MM.1S (cell line): ENCODE measurements at regions not wholly inside any gene's neighbourhood (a gene's known extent, or its start where the extent isn't known, plus 50 kb on each side); places are given as distances from the start of the nearest gene placed in this dataset.
"Not testable (repeated sequence)": the region's sequence is repeated elsewhere in the genome, so short reads cannot be mapped to it uniquely, and the experiment has no call there.

Experiments
- DNase-seq: peaks from one replicate; pipeline ENCODE4 v3.0.0-alpha.2; 2015
- H2AFZ ChIP-seq: fragments of 300-600 bp; sonication (generic); 2 replicates; pipeline ENCODE4 v1.6.0; 2016; ENCODE audit warnings: antibody characterized with exemption, low read length
- H3F3A ChIP-seq: fragments of 300-600 bp; sonication (generic); 2 replicates; pipeline ENCODE4 v1.6.1; 2016; ENCODE audit warnings: mild to moderate bottlenecking, antibody characterized with exemption, low read length, moderate library complexity, mixed read lengths; ENCODE audit not compliant: insufficient read depth
- H3K27ac ChIP-seq: fragments of 300-600 bp; sonication (generic); 2 replicates; pipeline ENCODE4 v1.5.1; 2016; ENCODE audit warnings: mild to moderate bottlenecking, low read length
- H3K27me3 ChIP-seq: fragments of 300-600 bp; sonication (generic); replicated peaks from 2 replicates; pipeline ENCODE4 v1.6.0; 2016; ENCODE audit warnings: low read length; ENCODE audit not compliant: insufficient read depth
- H3K36me3 ChIP-seq: fragments of 300-600 bp; sonication (generic); replicated peaks from 2 replicates; pipeline ENCODE4 v1.6.1; 2016; ENCODE audit warnings: mild to moderate bottlenecking, low read length, mixed read lengths; ENCODE audit not compliant: insufficient read depth
- H3K4me1 ChIP-seq: fragments of 300-600 bp; sonication (generic); 2 replicates; pipeline ENCODE4 v1.6.1; 2016; ENCODE audit warnings: low read length, mixed read lengths
- H3K4me2 ChIP-seq: fragments of 300-600 bp; sonication (generic); 2 replicates; pipeline ENCODE4 v1.6.0; 2016; ENCODE audit warnings: low read depth, low read length
- H3K4me3 ChIP-seq: fragments of 300-600 bp; sonication (generic); 2 replicates; pipeline ENCODE4 v1.5.1; 2016; ENCODE audit warnings: low read length, mixed read lengths
- H3K79me2 ChIP-seq: fragments of 300-600 bp; sonication (generic); 2 replicates; pipeline ENCODE4 v1.6.1; 2016; ENCODE audit warnings: mixed run types, low read length, mixed read lengths
- H3K9ac ChIP-seq: fragments of 300-600 bp; sonication (generic); 2 replicates; pipeline ENCODE4 v1.6.1; 2016; ENCODE audit warnings: low read length, mixed read lengths
- H3K9me2 ChIP-seq: fragments of 300-600 bp; sonication (generic); replicated peaks from 2 replicates; pipeline ENCODE4 v1.6.1; 2016; ENCODE audit warnings: mild to moderate bottlenecking, low read length, mixed read lengths; ENCODE audit not compliant: insufficient read depth
- H3K9me3 ChIP-seq: fragments of 300-600 bp; sonication (generic); replicated peaks from 2 replicates; pipeline ENCODE4 v1.6.1; 2016; ENCODE audit warnings: mild to moderate bottlenecking, low read length, mixed read lengths; ENCODE audit not compliant: insufficient read depth
- H4K20me1 ChIP-seq: fragments of 300-600 bp; sonication (generic); 2 replicates; pipeline ENCODE4 v1.6.1; 2016; ENCODE audit warnings: mild to moderate bottlenecking, low read length, moderate library complexity, mixed read lengths; ENCODE audit not compliant: insufficient read depth
- CTCF ChIP-seq: fragments of 300-600 bp; sonication (generic); IDR thresholded peaks from 2 replicates; pipeline ENCODE4 v1.5.1; 2016; ENCODE audit warnings: antibody characterized with exemption, low read length, mixed read lengths
- EZH2 ChIP-seq: fragments of 300-600 bp; sonication (generic); optimal IDR thresholded peaks from 2 replicates; pipeline ENCODE3; 2017; ENCODE audit warnings: low read depth, mild to moderate bottlenecking, antibody characterized with exemption, low read length, mixed read lengths
- EZH2phosphoT487 ChIP-seq: fragments of 300-600 bp; sonication (generic); IDR thresholded peaks from 2 replicates; pipeline ENCODE4 v1.6.1; 2018; ENCODE audit warnings: antibody characterized with exemption, low read length

DNA sequence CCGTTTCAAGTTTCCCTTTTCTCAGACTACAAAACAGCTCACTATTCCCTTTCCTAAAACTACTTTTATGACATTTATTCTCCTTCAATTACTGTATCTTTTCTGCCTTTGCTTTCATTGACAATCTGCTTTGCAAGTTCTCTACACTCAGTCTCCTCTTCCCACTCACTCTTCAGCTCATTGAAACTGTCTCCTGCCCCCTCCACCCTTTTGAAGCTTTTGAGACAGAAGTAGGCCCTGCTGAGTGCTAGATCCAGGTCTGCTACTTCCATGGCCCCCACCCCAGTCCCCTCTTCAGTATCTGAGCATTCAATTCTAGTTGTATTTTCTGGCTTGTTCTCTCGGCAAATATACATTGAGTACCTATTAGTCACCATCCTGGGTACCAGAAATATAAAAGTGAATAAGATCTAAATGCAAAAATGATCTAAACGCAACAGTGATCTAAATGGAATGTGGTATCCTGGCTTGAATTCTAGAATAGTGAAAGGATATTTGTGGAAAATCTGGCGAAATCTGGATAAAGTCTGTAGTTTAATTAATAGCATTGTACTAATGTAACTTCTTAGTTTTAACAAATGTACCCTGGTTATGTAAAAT lies 58.4 kb downstream of the OR2K2 start:
- Histone ChIP-seq H3K9me3 (no peaks in the 10 kb centered on the region), H3F3A (no peaks in the 10 kb centered on the region), H3K27me3 (no peaks in the 10 kb centered on the region), H3K9me2 (no peaks in the 10 kb centered on the region), H4K20me1 (no peaks in the 10 kb centered on the region), H3K36me3 (no peaks in the 10 kb centered on the region), H3K4me1 (no peaks in the 10 kb centered on the region), H2AFZ (no peak overlapping the region), H3K27ac (no peak overlapping the region), H3K79me2 (no peaks in the 10 kb centered on the region), H3K4me2 (no peak overlapping the region), H3K9ac (no peak overlapping the region), H3K4me3 (no peak overlapping the region)
- DNase-seq, result no peak
- TF ChIP-seq CTCF, result no peak
- no peak for TF ChIP-seq EZH2
- no peak for TF ChIP-seq EZH2phosphoT487

GRCh38 chr9:111271047-111271446 lies 59.0 kb downstream of the OR2K2 start:
- Histone ChIP-seq H3K4me2 (no peak overlapping the region), H3K9me2 (no peaks in the 10 kb centered on the region), H3F3A (no peaks in the 10 kb centered on the region), H2AFZ (no peak overlapping the region), H3K36me3 (no peaks in the 10 kb centered on the region), H3K27ac (no peak overlapping the region), H3K9me3 (no peaks in the 10 kb centered on the region), H4K20me1 (no peaks in the 10 kb centered on the region), H3K9ac (no peak overlapping the region), H3K79me2 (no peaks in the 10 kb centered on the region), H3K4me3 (no peak overlapping the region), H3K4me1 (no peaks in the 10 kb centered on the region), H3K27me3 (no peaks in the 10 kb centered on the region)
- no peak for DNase-seq
- TF ChIP-seq EZH2phosphoT487 (no peak), CTCF (no peak), EZH2 (no peak)

DNA sequence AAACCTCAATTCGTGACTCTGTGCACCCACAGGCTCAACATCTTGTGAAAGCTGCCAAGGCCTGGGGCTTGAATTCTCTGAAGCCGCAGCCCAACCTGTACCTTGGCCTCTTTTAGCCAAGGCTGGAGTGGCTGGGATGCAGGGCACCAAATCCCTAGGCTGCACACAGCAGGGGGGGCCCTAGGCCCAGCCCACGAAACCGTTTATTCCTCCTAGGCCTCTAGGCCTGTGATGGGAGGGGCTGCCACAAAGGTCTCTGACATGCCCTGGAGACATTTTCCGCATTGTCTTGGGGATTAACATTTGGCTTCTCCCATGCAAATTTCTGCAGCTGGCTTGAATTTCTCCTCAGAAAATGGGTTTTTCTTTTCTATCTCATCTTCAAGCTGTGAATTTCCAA lies 64.0 kb downstream of the OR2K2 start:
- H3K79me2 ChIP-seq, H4K20me1 ChIP-seq, H3K4me2 ChIP-seq, H3K4me3 ChIP-seq, H3K27me3 ChIP-seq, H3F3A ChIP-seq, H3K9me3 ChIP-seq, H3K9ac ChIP-seq, DNase-seq, H3K36me3 ChIP-seq, H3K9me2 ChIP-seq, H2AFZ ChIP-seq, H3K4me1 ChIP-seq, H3K27ac ChIP-seq: not testable (repeated sequence)

- Histone ChIP-seq H3K4me3 (no peak overlapping the region), H3K27ac (no peak overlapping the region), H3K9me2 (no peaks in the 10 kb centered on the region), H3F3A (no peaks in the 10 kb centered on the region), H3K27me3 (no peaks in the 10 kb centered on the region), H3K4me2 (no peak overlapping the region), H4K20me1 (no peaks in the 10 kb centered on the region), H3K9ac (no peak overlapping the region), H3K9me3 (no peaks in the 10 kb centered on the region), H2AFZ (no peak overlapping the region), H3K36me3 (no peaks in the 10 kb centered on the region), H3K79me2 (no peaks in the 10 kb centered on the region), H3K4me1 (no peaks in the 10 kb centered on the region)
- DNase-seq, result no peak
- TF ChIP-seq CTCF (no peak), EZH2 (no peak), EZH2phosphoT487 (no peak)
Observed at GRCh38 chr9:111263116-111263515, 66.9 kb downstream of the OR2K2 start.
